CD4-positive, alpha-beta T cell treated with Interleukin-17A for 1 hour (primary cell): ENCODE measurements at regions not wholly inside any gene's neighbourhood (a gene's known extent, or its start where the extent isn't known, plus 50 kb on each side); places are given as distances from the start of the nearest gene placed in this dataset.
"Not testable (repeated sequence)": the region's sequence is repeated elsewhere in the genome, so short reads cannot be mapped to it uniquely, and the experiment has no call there.

Experiments
- DNase-seq: peaks from one replicate; pipeline ENCODE4 v3.0.0-alpha.2; 2020

GRCh38 chr14:28161040-28161439 lies 605.5 kb upstream of the FOXG1 start:
- no peak for DNase-seq

GRCh38 chr14:28163233-28163632 lies 603.4 kb upstream of the FOXG1 start:
- no peak for DNase-seq

- DNase-seq = no peak
Observed at GRCh38 chr14:28163897-28164296, 602.7 kb upstream of the FOXG1 start.

- not testable (repeated sequence) for DNase-seq
Observed at GRCh38 chr14:28187902-28188830, 578.4 kb upstream of the FOXG1 start.

GRCh38 chr14:28196878-28197277 lies 569.7 kb upstream of the FOXG1 start:
- DNase-seq = no peak

GRCh38 chr14:28220391-28220790 lies 546.2 kb upstream of the FOXG1 start:
- no peak for DNase-seq

- DNase-seq = no peak
Observed at GRCh38 chr14:28240909-28241308, 525.7 kb upstream of the FOXG1 start.

GRCh38 chr14:28242895-28243294 lies 523.7 kb upstream of the FOXG1 start:
- DNase-seq = no peak

- no peak for DNase-seq
Observed at GRCh38 chr14:28243600-28243999, 523.0 kb upstream of the FOXG1 start.

- no peak for DNase-seq
Observed at GRCh38 chr14:28245216-28245615, 521.4 kb upstream of the FOXG1 start.

GRCh38 chr14:28247491-28247890 lies 519.1 kb upstream of the FOXG1 start:
- DNase-seq = no peak

GRCh38 chr14:28252124-28252523 lies 514.5 kb upstream of the FOXG1 start:
- DNase-seq = not testable (repeated sequence)

GRCh38 chr14:28254768-28255167 lies 511.8 kb upstream of the FOXG1 start:
- DNase-seq = no peak

GRCh38 chr14:28264306-28264705 lies 502.3 kb upstream of the FOXG1 start:
- DNase-seq = no peak

GRCh38 chr14:28272270-28272669 lies 494.3 kb upstream of the FOXG1 start:
- no peak for DNase-seq

- DNase-seq = no peak
Observed at GRCh38 chr14:28280530-28280929, 486.1 kb upstream of the FOXG1 start.

- no peak for DNase-seq
Observed at GRCh38 chr14:28280997-28281598, 485.5 kb upstream of the FOXG1 start.

GRCh38 chr14:28284546-28285300 lies 481.9 kb upstream of the FOXG1 start:
- no peak for DNase-seq

GRCh38 chr14:28294834-28295440 lies 471.6 kb upstream of the FOXG1 start:
- no peak for DNase-seq

GRCh38 chr14:28297559-28297958 lies 469.0 kb upstream of the FOXG1 start:
- no peak for DNase-seq

- DNase-seq = no peak
Observed at GRCh38 chr14:28298156-28298555, 468.4 kb upstream of the FOXG1 start.

- DNase-seq = no peak
Observed at GRCh38 chr14:28299227-28299626, 467.4 kb upstream of the FOXG1 start.

- DNase-seq = no peak
Observed at GRCh38 chr14:28300356-28300755, 466.2 kb upstream of the FOXG1 start.
